ENCODE measurements at regions not wholly inside any gene's neighbourhood (a gene's known extent, or its start where the extent isn't known, plus 50 kb on each side); places are given as distances from the start of the nearest gene placed in this dataset.

- DNase-seq (ENCODE audit: low spot score) = no peak
- ATAC-seq (ENCODE audit: insufficient number of reproducible peaks, low FRiP score, low read depth) = no peak
- Histone ChIP-seq H3K27me3 (replicated peaks; ENCODE audit: insufficient read depth) (no peaks in the 10 kb centered on the region), H3K36me3 (no peaks in the 10 kb centered on the region), H3K4me1 (ENCODE audit: control insufficient read depth in 1 of 2, low read depth in 2 of 2) (no peaks in the 10 kb centered on the region), H3K27ac (no peak overlapping the region), H3K4me3 (no peak overlapping the region), H3K9me3 (no peaks in the 10 kb centered on the region)
- TF ChIP-seq, protein P1, sequence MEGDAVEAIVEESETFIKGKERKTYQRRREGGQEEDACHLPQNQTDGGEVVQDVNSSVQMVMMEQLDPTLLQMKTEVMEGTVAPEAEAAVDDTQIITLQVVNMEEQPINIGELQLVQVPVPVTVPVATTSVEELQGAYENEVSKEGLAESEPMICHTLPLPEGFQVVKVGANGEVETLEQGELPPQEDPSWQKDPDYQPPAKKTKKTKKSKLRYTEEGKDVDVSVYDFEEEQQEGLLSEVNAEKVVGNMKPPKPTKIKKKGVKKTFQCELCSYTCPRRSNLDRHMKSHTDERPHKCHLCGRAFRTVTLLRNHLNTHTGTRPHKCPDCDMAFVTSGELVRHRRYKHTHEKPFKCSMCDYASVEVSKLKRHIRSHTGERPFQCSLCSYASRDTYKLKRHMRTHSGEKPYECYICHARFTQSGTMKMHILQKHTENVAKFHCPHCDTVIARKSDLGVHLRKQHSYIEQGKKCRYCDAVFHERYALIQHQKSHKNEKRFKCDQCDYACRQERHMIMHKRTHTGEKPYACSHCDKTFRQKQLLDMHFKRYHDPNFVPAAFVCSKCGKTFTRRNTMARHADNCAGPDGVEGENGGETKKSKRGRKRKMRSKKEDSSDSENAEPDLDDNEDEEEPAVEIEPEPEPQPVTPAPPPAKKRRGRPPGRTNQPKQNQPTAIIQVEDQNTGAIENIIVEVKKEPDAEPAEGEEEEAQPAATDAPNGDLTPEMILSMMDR (IDR thresholded peaks at IDR 0.05) = no peak
Measured at GRCh38 chr16:75836347-75837010, 110.2 kb upstream of the CPHXL start.

DNA sequence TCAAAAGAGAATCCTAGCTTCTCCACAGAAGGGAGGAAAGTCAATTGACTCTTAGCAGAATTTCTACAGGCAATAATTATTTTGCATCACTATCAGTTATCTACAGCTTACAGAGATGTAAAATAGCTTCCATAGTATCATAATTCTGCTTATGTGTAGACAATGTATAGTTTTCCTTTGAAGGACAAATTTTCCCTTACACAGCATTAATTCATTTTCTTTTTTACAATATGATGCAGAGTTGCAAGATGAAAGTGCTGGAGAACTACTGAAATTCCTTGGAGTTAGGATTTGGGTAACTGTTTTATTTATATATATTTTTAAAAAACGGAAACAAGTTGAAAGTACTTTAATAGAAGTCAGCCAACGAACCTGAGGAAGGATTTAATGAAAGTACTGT, 111.0 kb upstream of the CPHXL start:
- ATAC-seq (ENCODE audit: insufficient number of reproducible peaks, low FRiP score, low read depth) = no peak
- Histone ChIP-seq H3K36me3 (no peaks in the 10 kb centered on the region), H3K4me1 (ENCODE audit: control insufficient read depth in 1 of 2, low read depth in 2 of 2) (no peaks in the 10 kb centered on the region), H3K27me3 (replicated peaks; ENCODE audit: insufficient read depth) (no peaks in the 10 kb centered on the region), H3K27ac (no peak overlapping the region), H3K4me3 (no peak overlapping the region), H3K9me3 (no peaks in the 10 kb centered on the region)
- TF ChIP-seq, protein P1 (IDR thresholded peaks at IDR 0.05) = no peak
- DNase-seq (ENCODE audit: low spot score) = no peak

DNA sequence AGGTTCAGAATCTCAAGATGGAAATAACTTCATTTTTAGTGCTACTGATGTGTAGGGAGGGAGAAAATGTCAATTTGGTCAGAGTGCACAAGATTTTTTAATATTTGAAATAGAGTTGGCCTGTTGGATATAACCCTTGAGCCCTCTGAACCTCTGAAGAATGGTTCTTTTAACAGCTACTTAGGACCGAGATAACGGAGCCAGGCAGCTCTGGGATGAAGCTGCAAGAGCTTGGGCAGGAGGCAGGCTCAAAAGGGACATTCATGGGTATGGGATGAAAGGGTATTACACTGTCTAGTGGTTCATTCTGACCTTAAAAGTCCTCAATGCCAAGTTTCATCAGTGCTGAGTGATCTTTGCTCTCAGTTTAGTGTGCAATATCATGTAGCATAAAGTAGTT, 111.4 kb upstream of the CPHXL start:
- ATAC-seq (ENCODE audit: insufficient number of reproducible peaks, low FRiP score, low read depth) (no peak), DNase-seq (ENCODE audit: low spot score) (no peak)
- TF ChIP-seq, protein P1 (IDR thresholded peaks at IDR 0.05) = no peak
- Histone ChIP-seq H3K4me3 (no peak overlapping the region), H3K27me3 (replicated peaks; ENCODE audit: insufficient read depth) (no peaks in the 10 kb centered on the region), H3K9me3 (no peaks in the 10 kb centered on the region), H3K27ac (no peak overlapping the region), H3K36me3 (no peaks in the 10 kb centered on the region), H3K4me1 (ENCODE audit: control insufficient read depth in 1 of 2, low read depth in 2 of 2) (no peaks in the 10 kb centered on the region)

GRCh38 chr16:75841517-75841916, 115.2 kb upstream of the CPHXL start:
- TF ChIP-seq, protein P1 (IDR thresholded peaks at IDR 0.05) = no peak
- DNase-seq (ENCODE audit: low spot score) (no peak), ATAC-seq (ENCODE audit: insufficient number of reproducible peaks, low FRiP score, low read depth) (no peak)
- Histone ChIP-seq H3K4me1 (ENCODE audit: control insufficient read depth in 1 of 2, low read depth in 2 of 2) (no peaks in the 10 kb centered on the region), H3K36me3 (no peaks in the 10 kb centered on the region), H3K9me3 (no peaks in the 10 kb centered on the region), H3K27me3 (replicated peaks; ENCODE audit: insufficient read depth) (no peaks in the 10 kb centered on the region), H3K4me3 (no peak overlapping the region), H3K27ac (no peak overlapping the region)

- TF ChIP-seq, protein P1 (IDR thresholded peaks at IDR 0.05) = no peak
- Histone ChIP-seq H3K27me3 (replicated peaks; ENCODE audit: insufficient read depth) (no peaks in the 10 kb centered on the region), H3K27ac (no peak overlapping the region), H3K4me3 (no peak overlapping the region), H3K4me1 (ENCODE audit: control insufficient read depth in 1 of 2, low read depth in 2 of 2) (no peaks in the 10 kb centered on the region), H3K9me3 (no peaks in the 10 kb centered on the region), H3K36me3 (no peaks in the 10 kb centered on the region)
- ATAC-seq (ENCODE audit: insufficient number of reproducible peaks, low FRiP score, low read depth) (no peak), DNase-seq (ENCODE audit: low spot score) (no peak)
Measured at GRCh38 chr16:75847172-75847571, 120.9 kb upstream of the CPHXL start.
